ENCODE measurements at regions not wholly inside any gene's neighbourhood (a gene's known extent, or its start where the extent isn't known, plus 50 kb on each side); places are given as distances from the start of the nearest gene placed in this dataset.

GRCh38 chr13:73684286-73684685 is 449.9 kb downstream of the KLF12 start:
- TF ChIP-seq CTCF (tag by site-specific recombination; IDR thresholded peaks at IDR 0.05), result no peak
- TF ChIP-seq ZNF132 (tag by site-specific recombination; IDR thresholded peaks at IDR 0.05; ENCODE audit: borderline replicate concordance), result no peak
- no peak for TF ChIP-seq SETDB1 (IDR thresholded peaks at IDR 0.05; ENCODE audit: insufficient read length, low read length)
- TF ChIP-seq YY1 (tag by site-specific recombination; IDR thresholded peaks at IDR 0.05), result no peak

All from HEK293 (cell line).